WTC11 (cell line): ENCODE measurements at regions not wholly inside any gene's neighbourhood (a gene's known extent, or its start where the extent isn't known, plus 50 kb on each side); places are given as distances from the start of the nearest gene placed in this dataset.

Experiments used
- ATAC-seq: fragments of 200-7000 bp; cut with Tn5 transposase; 2 replicates; pipeline ENCODE4 v1.10.0; 2021; ENCODE audit warnings: mild to moderate bottlenecking, moderate library complexity
- CTCF ChIA-PET: fragments of 300-600 bp; sonication (Branson Sonifier 250); formaldehyde crosslinking; loops from one replicate; lab custom pipeline; 2021; ENCODE audit warnings: antibody characterized with exemption; lab: Charles Lee
- POLR2A ChIA-PET: fragments of 350-600 bp; sonication (Branson Sonifier 250); formaldehyde crosslinking; loops from one replicate; lab custom pipeline; 2021; ENCODE audit warnings: antibody characterized with exemption; lab: Charles Lee
- DNase-seq: peaks from one replicate; pipeline ENCODE4 v3.0.0; 2021; ENCODE audit warnings: low spot score
- H3K27ac Mint-ChIP-seq: 2 replicates; pipeline ENCODE4 v1.8.0; 2021; ENCODE audit warnings: mixed read lengths
- H3K27me3 Mint-ChIP-seq: 2 replicates; pipeline ENCODE4 v1.8.0; 2021; ENCODE audit warnings: low read depth, mild to moderate bottlenecking, moderate library complexity, mixed read lengths
- H3K36me3 Mint-ChIP-seq: 2 replicates; pipeline ENCODE4 v1.8.0; 2021; ENCODE audit warnings: mixed read lengths
- H3K4me1 Mint-ChIP-seq: 2 replicates; pipeline ENCODE4 v1.8.0; 2022; ENCODE audit warnings: mixed read lengths
- H3K4me3 Mint-ChIP-seq: 2 replicates; pipeline ENCODE4 v1.8.0; 2021; ENCODE audit warnings: mild to moderate bottlenecking, moderate library complexity, mixed read lengths
- H3K9me3 Mint-ChIP-seq: 2 replicates; pipeline ENCODE4 v1.8.0; 2021; ENCODE audit warnings: mixed read lengths
- CREM ChIP-seq: sonication (generic); formaldehyde crosslinking; IDR thresholded peaks from 2 replicates; pipeline ENCODE4 v1.8.1; 2022; ENCODE audit warnings: mild to moderate bottlenecking, missing genetic modification reagents, moderate library complexity
- E2F1 ChIP-seq: sonication (generic); formaldehyde crosslinking; IDR thresholded peaks from 2 replicates; pipeline ENCODE4 v1.8.0; 2022; ENCODE audit warnings: mild to moderate bottlenecking, missing genetic modification reagents
- ELF4 ChIP-seq: sonication (generic); formaldehyde crosslinking; IDR thresholded peaks from 2 replicates; pipeline ENCODE4 v1.8.1; 2022; ENCODE audit warnings: low read depth, mild to moderate bottlenecking, moderate library complexity, missing genetic modification reagents
- GABPB1 ChIP-seq: sonication (generic); formaldehyde crosslinking; IDR thresholded peaks from 2 replicates; pipeline ENCODE4 v1.8.1; 2023; ENCODE audit warnings: mild to moderate bottlenecking, missing genetic modification reagents
- KAT7 ChIP-seq: sonication (generic); formaldehyde crosslinking; IDR thresholded peaks from 2 replicates; pipeline ENCODE4 v1.8.1; 2023; ENCODE audit warnings: missing genetic modification reagents, mild to moderate bottlenecking, borderline replicate concordance
- MAX ChIP-seq: sonication (generic); formaldehyde crosslinking; IDR thresholded peaks from 2 replicates; pipeline ENCODE4 v1.8.0; 2022; ENCODE audit warnings: mild to moderate bottlenecking, missing genetic modification reagents
- MYBL2 ChIP-seq: sonication (generic); formaldehyde crosslinking; IDR thresholded peaks from 2 replicates; pipeline ENCODE4 v1.8.1; 2023; ENCODE audit warnings: mild to moderate bottlenecking, moderate library complexity, missing genetic modification reagents
- NR2C2 ChIP-seq: sonication (generic); formaldehyde crosslinking; IDR thresholded peaks from 2 replicates; pipeline ENCODE4 v1.8.0; 2022; ENCODE audit warnings: mild to moderate bottlenecking, missing genetic modification reagents
- RELA ChIP-seq: sonication (generic); formaldehyde crosslinking; IDR thresholded peaks from 2 replicates; pipeline ENCODE4 v1.8.1; 2022; ENCODE audit warnings: missing genetic modification reagents, mild to moderate bottlenecking, borderline replicate concordance
- SMAD4 ChIP-seq: sonication (generic); formaldehyde crosslinking; IDR thresholded peaks from 2 replicates; pipeline ENCODE4 v1.8.0; 2022; ENCODE audit warnings: mild to moderate bottlenecking, missing genetic modification reagents
- SP1 ChIP-seq: sonication (generic); formaldehyde crosslinking; conservative IDR thresholded peaks from 2 replicates; pipeline ENCODE4 v1.8.1; 2022; ENCODE audit warnings: missing genetic modification reagents
- TCF7 ChIP-seq: sonication (generic); formaldehyde crosslinking; IDR thresholded peaks from 2 replicates; pipeline ENCODE4 v1.8.0; 2022; ENCODE audit warnings: mild to moderate bottlenecking, low read depth, missing genetic modification reagents, moderate library complexity
- ZNF138 ChIP-seq: sonication (generic); formaldehyde crosslinking; conservative IDR thresholded peaks from 2 replicates; pipeline ENCODE4 v1.8.1; 2022; ENCODE audit warnings: mild to moderate bottlenecking, moderate library complexity, missing genetic modification reagents
- ZNF232 ChIP-seq: sonication (generic); formaldehyde crosslinking; IDR thresholded peaks from 2 replicates; pipeline ENCODE4 v1.8.0; 2022; ENCODE audit warnings: mild to moderate bottlenecking, missing genetic modification reagents
- ZNF263 ChIP-seq: sonication (generic); formaldehyde crosslinking; IDR thresholded peaks from 2 replicates; pipeline ENCODE4 v1.8.1; 2022; ENCODE audit warnings: low read depth, mild to moderate bottlenecking, moderate library complexity, missing genetic modification reagents
- ZNF396 ChIP-seq: fragments of 250-450 bp; sonication (Bioruptor Pico); IDR thresholded peaks from 2 replicates; pipeline ENCODE4 v1.8.0; 2021; ENCODE audit warnings: mild to moderate bottlenecking, moderate library complexity, borderline replicate concordance
- ZNF416 ChIP-seq: fragments of 250-450 bp; sonication (Bioruptor Pico); IDR thresholded peaks from 2 replicates; pipeline ENCODE4 v1.9.0; 2021; ENCODE audit warnings: mild to moderate bottlenecking, inconsistent platforms
- TF ChIP-seq, protein P1 (sequence below): fragments of 250-450 bp; sonication (Bioruptor Pico); IDR thresholded peaks from 2 replicates; pipeline ENCODE4 v1.8.0; 2021; ENCODE audit warnings: mild to moderate bottlenecking
- TF ChIP-seq, protein P2 (sequence below): sonication (generic); formaldehyde crosslinking; IDR thresholded peaks from 2 replicates; pipeline ENCODE4 v1.8.1; 2023; ENCODE audit warnings: mild to moderate bottlenecking, missing genetic modification reagents
- TF ChIP-seq, protein P3 (sequence below): sonication (generic); formaldehyde crosslinking; IDR thresholded peaks from 2 replicates; pipeline ENCODE4 v1.8.0; 2023; ENCODE audit warnings: missing genetic modification reagents, mild to moderate bottlenecking, borderline replicate concordance
- TF ChIP-seq, protein P4 (sequence below): sonication (generic); formaldehyde crosslinking; IDR thresholded peaks from 2 replicates; pipeline ENCODE4 v1.8.1; 2023; ENCODE audit warnings: mild to moderate bottlenecking, missing genetic modification reagents
- TF ChIP-seq, protein P5 (sequence below): sonication (generic); formaldehyde crosslinking; IDR thresholded peaks from 2 replicates; pipeline ENCODE4 v1.8.1; 2022; ENCODE audit warnings: mild to moderate bottlenecking, missing genetic modification reagents, moderate library complexity, borderline replicate concordance
- TF ChIP-seq, protein P6 (sequence below): fragments of 250-450 bp; sonication (Bioruptor Pico); IDR thresholded peaks from 2 replicates; pipeline ENCODE4 v2.1.2; 2022; ENCODE audit warnings: mild to moderate bottlenecking, moderate library complexity

DNA sequence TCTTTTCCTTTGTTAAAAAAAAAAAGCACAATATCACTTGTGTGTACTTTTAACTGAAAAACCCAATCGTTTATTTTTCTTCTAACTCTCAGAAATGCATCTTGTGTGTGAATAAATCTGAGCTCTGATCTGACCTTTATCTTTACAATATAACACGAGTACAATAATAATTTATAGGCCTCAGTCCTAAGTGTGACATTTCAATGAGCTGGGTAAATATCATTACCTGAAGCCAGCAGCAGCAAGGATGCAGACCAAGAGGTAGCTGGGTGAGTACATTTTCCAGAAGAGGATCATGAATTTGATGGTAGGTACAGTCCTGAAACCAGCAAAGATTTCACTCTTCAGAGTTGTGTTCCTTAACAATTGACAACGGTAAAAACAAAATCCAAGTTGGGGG is 264.0 kb upstream of the KIF2A start:
- CTCF ChIA-PET: no interaction called here
- peaks cover 60% of the 10 kb centered on the region for H3K4me1 Mint-ChIP-seq

DNA sequence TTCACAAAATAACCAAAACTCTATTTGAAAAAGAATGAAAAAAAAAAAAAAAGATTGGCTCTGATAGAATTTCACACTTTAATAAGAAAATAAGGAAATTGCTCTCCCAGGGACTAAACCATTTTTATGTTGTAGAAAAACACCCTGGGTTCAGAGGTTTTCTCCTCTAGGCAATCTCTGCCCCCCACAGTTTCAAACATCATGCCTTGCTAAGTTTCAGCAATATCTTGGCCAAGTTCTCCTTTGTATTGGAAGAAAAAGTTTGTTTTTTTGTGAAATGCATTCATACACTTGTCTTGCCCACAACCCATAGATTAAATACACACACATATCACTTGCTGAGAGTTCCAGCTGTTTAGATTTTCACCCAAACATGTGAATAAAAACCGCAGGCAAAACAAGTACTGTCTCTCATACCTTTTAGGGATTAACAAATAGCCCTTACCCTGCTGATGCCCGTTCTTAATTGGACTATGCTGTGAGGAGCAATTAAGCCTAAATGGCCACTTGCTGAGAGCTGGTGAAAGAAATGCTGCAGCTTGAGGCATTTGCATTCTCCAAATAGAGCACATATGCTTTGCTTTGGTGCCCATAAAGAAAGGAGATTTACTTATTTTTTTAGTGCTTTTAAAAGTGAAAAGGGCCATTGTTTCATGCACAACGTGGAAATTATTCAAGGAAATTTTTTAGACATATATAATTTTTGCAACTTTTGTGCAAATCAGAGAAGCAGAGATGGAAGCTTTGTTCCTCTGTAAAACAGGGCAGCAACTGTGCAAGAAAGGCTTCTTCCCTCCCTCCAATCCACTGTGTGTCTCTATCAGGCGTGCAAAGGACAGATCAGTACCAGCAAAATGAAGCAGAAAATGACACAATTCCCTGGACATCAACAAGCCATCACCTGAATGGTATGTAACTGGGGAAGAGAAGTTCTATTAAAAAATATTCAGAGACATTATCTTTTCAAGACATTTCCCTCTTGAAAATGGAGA is 262.4 kb upstream of the KIF2A start:
- DNase-seq: peak; percentile 35
- Mint-ChIP-seq H3K36me3 (peaks cover 3% of the 10 kb centered on the region), H3K27ac (peak overlapping the region; percentile 95), H3K4me3 (peak overlapping the region; percentile 50), H3K4me1 (peaks cover 46% of the 10 kb centered on the region), H3K9me3 (peaks cover 11% of the 10 kb centered on the region), H3K27me3 (peaks cover 93% of the 10 kb centered on the region)
- CTCF ChIA-PET: interaction anchor here (0.8 to 1.8 kb wide), 5 partner anchors 32 to 364 kb away, joined by 3 to 14 read pairs (median 3); no protein-coding TSS in a partner anchor
- POLR2A ChIA-PET: no interaction called here
- peak; percentile 92 for ATAC-seq
- TF ChIP-seq, protein P1, sequence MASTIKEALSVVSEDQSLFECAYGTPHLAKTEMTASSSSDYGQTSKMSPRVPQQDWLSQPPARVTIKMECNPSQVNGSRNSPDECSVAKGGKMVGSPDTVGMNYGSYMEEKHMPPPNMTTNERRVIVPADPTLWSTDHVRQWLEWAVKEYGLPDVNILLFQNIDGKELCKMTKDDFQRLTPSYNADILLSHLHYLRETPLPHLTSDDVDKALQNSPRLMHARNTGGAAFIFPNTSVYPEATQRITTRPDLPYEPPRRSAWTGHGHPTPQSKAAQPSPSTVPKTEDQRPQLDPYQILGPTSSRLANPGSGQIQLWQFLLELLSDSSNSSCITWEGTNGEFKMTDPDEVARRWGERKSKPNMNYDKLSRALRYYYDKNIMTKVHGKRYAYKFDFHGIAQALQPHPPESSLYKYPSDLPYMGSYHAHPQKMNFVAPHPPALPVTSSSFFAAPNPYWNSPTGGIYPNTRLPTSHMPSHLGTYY: no peak
- TF ChIP-seq ELF4 (CRISPR knock-in tag): no peak
- TF ChIP-seq, protein P2, sequence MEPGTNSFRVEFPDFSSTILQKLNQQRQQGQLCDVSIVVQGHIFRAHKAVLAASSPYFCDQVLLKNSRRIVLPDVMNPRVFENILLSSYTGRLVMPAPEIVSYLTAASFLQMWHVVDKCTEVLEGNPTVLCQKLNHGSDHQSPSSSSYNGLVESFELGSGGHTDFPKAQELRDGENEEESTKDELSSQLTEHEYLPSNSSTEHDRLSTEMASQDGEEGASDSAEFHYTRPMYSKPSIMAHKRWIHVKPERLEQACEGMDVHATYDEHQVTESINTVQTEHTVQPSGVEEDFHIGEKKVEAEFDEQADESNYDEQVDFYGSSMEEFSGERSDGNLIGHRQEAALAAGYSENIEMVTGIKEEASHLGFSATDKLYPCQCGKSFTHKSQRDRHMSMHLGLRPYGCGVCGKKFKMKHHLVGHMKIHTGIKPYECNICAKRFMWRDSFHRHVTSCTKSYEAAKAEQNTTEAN (CRISPR knock-in tag): 0 out of 2 replicates have a peak, but pooled peaks have one; percentile 45
- TF ChIP-seq, protein P3, sequence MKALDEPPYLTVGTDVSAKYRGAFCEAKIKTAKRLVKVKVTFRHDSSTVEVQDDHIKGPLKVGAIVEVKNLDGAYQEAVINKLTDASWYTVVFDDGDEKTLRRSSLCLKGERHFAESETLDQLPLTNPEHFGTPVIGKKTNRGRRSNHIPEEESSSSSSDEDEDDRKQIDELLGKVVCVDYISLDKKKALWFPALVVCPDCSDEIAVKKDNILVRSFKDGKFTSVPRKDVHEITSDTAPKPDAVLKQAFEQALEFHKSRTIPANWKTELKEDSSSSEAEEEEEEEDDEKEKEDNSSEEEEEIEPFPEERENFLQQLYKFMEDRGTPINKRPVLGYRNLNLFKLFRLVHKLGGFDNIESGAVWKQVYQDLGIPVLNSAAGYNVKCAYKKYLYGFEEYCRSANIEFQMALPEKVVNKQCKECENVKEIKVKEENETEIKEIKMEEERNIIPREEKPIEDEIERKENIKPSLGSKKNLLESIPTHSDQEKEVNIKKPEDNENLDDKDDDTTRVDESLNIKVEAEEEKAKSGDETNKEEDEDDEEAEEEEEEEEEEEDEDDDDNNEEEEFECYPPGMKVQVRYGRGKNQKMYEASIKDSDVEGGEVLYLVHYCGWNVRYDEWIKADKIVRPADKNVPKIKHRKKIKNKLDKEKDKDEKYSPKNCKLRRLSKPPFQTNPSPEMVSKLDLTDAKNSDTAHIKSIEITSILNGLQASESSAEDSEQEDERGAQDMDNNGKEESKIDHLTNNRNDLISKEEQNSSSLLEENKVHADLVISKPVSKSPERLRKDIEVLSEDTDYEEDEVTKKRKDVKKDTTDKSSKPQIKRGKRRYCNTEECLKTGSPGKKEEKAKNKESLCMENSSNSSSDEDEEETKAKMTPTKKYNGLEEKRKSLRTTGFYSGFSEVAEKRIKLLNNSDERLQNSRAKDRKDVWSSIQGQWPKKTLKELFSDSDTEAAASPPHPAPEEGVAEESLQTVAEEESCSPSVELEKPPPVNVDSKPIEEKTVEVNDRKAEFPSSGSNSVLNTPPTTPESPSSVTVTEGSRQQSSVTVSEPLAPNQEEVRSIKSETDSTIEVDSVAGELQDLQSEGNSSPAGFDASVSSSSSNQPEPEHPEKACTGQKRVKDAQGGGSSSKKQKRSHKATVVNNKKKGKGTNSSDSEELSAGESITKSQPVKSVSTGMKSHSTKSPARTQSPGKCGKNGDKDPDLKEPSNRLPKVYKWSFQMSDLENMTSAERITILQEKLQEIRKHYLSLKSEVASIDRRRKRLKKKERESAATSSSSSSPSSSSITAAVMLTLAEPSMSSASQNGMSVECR (CRISPR knock-in tag): no peak
- no peak for TF ChIP-seq NR2C2
- no peak for TF ChIP-seq TCF7
- no peak for TF ChIP-seq MAX (CRISPR knock-in tag)
- no peak for TF ChIP-seq ZNF232 (CRISPR knock-in tag)
- no peak for TF ChIP-seq GABPB1 (CRISPR knock-in tag)

More for the DNA sequence above, 264.0 kb upstream of the KIF2A start:
- Mint-ChIP-seq H3K36me3 (peaks cover 3% of the 10 kb centered on the region), H3K27ac (no peak overlapping the region), H3K4me3 (no peak overlapping the region), H3K27me3 (peaks cover 92% of the 10 kb centered on the region), H3K9me3 (peaks cover 10% of the 10 kb centered on the region)
- POLR2A ChIA-PET: no interaction called here
- no peak for ATAC-seq
- TF ChIP-seq, protein P4, sequence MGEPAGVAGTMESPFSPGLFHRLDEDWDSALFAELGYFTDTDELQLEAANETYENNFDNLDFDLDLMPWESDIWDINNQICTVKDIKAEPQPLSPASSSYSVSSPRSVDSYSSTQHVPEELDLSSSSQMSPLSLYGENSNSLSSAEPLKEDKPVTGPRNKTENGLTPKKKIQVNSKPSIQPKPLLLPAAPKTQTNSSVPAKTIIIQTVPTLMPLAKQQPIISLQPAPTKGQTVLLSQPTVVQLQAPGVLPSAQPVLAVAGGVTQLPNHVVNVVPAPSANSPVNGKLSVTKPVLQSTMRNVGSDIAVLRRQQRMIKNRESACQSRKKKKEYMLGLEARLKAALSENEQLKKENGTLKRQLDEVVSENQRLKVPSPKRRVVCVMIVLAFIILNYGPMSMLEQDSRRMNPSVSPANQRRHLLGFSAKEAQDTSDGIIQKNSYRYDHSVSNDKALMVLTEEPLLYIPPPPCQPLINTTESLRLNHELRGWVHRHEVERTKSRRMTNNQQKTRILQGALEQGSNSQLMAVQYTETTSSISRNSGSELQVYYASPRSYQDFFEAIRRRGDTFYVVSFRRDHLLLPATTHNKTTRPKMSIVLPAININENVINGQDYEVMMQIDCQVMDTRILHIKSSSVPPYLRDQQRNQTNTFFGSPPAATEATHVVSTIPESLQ (CRISPR knock-in tag): no peak
- TF ChIP-seq NR2C2: no peak
- TF ChIP-seq, protein P5, sequence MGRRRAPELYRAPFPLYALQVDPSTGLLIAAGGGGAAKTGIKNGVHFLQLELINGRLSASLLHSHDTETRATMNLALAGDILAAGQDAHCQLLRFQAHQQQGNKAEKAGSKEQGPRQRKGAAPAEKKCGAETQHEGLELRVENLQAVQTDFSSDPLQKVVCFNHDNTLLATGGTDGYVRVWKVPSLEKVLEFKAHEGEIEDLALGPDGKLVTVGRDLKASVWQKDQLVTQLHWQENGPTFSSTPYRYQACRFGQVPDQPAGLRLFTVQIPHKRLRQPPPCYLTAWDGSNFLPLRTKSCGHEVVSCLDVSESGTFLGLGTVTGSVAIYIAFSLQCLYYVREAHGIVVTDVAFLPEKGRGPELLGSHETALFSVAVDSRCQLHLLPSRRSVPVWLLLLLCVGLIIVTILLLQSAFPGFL (CRISPR knock-in tag): no peak
- TF ChIP-seq E2F1 (CRISPR knock-in tag): no peak
- no peak for TF ChIP-seq ZNF396 (CRISPR knock-in tag)
- TF ChIP-seq ZNF138 (CRISPR knock-in tag): no peak
- TF ChIP-seq MYBL2 (CRISPR knock-in tag): no peak
- no peak for TF ChIP-seq ZNF263 (CRISPR knock-in tag)
- no peak for TF ChIP-seq KAT7 (CRISPR knock-in tag)
- TF ChIP-seq SP1: no peak
- no peak for TF ChIP-seq CREM
- TF ChIP-seq, protein P6, sequence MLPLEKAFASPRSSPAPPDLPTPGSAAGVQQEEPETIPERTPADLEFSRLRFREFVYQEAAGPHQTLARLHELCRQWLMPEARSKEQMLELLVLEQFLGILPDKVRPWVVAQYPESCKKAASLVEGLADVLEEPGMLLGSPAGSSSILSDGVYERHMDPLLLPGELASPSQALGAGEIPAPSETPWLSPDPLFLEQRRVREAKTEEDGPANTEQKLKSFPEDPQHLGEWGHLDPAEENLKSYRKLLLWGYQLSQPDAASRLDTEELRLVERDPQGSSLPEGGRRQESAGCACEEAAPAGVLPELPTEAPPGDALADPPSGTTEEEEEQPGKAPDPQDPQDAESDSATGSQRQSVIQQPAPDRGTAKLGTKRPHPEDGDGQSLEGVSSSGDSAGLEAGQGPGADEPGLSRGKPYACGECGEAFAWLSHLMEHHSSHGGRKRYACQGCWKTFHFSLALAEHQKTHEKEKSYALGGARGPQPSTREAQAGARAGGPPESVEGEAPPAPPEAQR (CRISPR knock-in tag): no peak
- TF ChIP-seq ZNF416 (CRISPR knock-in tag): no peak
- TF ChIP-seq RELA: no peak
- TF ChIP-seq SMAD4 (CRISPR knock-in tag): no peak
- DNase-seq: no peak
